PC-9 (cell line): ENCODE measurements at regions not wholly inside any gene's neighbourhood (a gene's known extent, or its start where the extent isn't known, plus 50 kb on each side); places are given as distances from the start of the nearest gene placed in this dataset.

Source experiments
- CTCF ChIP-seq: fragments of 200-600 bp; sonication (generic); conservative IDR thresholded peaks from 2 replicates; pipeline ENCODE4 v1.6.1; 2017; ENCODE audit warnings: mixed run types, antibody characterized with exemption, mild to moderate bottlenecking, moderate library complexity
- EZH2 ChIP-seq: fragments of 200-600 bp; sonication (generic); IDR thresholded peaks from 2 replicates; pipeline ENCODE4 v1.8.0; 2017; ENCODE audit warnings: antibody characterized with exemption, low read depth

GRCh38 chr22:48207919-48208535 lies 1445.6 kb downstream of the TBC1D22A start:
- TF ChIP-seq CTCF (no peak), EZH2 (no peak)
